GM18858 (cell line): ENCODE measurements at regions not wholly inside any gene's neighbourhood (a gene's known extent, or its start where the extent isn't known, plus 50 kb on each side); places are given as distances from the start of the nearest gene placed in this dataset.
"Not testable (repeated sequence)": the region's sequence is repeated elsewhere in the genome, so short reads cannot be mapped to it uniquely, and the experiment has no call there.

ENCODE experiments used
- ATAC-seq: cut with Tn5 transposase; IDR thresholded peaks from one replicate; pipeline ENCODE4 v1.9.1; 2021; ENCODE audit not compliant: unreplicated experiment

DNA sequence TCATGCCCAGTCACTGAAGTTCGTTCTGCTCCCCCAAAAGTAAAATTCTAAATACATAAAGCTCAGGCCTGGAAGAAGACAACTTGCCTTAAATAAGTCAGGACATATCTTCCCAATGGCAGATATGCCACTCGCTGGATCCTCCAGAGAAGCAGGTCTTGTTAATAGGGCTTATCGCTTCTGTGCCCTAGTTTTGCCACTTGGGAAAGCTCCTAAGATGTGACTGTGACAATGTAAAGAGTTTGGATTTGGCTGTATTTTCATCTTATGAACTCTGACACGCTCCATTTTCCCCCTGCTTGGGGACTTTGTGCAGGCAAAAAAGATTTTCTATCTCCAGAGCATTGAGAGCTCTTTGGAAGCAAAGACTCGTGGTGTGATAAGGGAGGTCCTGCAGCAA lies 279.9 kb downstream of the WDR11 start:
- ATAC-seq = no peak

DNA sequence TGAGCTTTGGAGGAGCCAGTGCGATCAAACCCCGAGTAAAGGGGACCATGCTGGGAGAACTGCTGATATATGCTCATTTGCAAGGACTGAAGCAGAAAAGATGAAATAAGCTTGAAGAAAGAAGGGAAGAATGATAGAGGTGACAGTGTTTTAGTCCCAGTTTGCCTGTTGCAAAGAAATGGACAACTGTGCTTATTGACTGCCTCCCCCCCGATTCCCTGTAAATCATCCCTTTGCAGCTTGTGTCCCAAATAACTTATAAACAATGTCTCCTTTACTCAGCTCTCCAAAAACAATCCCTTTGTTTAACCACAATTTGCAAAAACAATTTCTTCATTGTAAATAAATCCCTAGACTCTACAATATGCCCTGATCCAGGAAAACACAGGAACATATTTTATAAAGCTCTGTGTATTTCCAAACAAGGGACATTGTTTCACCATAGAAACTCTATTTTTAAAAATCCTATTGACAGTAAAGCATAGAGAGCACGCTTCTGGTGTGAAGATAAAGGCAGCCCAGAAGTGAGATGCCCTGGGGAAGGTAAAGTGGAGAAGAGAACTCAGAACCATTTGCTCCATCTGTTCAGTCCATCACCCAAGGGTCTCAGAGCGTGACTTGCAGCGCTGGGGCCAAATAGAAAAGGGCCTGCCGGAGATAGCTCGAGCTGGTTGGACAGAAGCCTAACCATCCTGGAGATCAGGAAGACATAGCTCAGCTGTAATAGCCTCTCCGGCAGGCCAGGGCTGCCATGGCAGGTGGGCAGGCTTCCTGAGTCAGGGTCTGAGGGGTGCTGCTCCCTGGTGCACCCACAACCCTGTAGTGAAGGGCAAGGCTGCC lies 280.5 kb downstream of the WDR11 start:
- no peak for ATAC-seq

DNA sequence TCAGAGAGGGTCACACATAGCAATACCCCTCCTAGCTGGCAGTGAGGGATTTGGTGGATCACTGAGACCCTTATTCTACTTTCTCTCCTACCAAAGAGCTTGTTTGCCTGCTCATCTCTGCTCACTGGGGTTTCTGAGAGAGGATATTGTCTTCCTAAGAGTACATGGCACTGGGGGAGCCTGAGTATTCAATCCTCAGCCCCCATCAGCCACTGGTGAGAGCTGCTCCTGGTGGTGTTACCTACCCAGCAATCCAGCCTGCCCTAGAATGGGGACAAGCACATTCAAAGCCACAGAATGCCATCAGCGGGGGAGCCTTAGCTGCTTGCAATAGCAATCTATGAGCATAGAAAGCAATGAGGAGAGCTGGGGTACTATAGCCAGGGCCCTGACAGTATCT lies 281.1 kb downstream of the WDR11 start:
- no peak for ATAC-seq

GRCh38 chr10:121133901-121134300 lies 282.7 kb downstream of the WDR11 start:
- no peak for ATAC-seq

DNA sequence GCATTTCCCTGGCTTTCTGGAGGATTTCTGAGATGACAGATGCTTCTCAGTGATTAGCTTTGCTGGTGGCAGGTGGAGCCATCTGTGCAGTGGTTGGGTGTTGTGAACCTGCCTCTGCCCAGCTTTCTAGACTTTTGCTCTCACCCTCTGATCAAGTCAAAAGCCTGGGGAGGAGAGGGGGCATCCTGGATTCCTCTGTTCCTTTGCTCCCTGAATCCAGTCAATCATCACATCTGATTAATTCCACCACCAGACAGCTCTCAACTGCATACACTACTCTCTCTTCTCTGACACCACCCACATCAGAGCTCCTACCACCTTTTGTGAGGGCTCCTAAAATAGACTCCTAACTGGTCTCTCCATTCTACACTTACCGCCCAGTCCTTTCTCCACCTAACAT lies 283.5 kb downstream of the WDR11 start:
- no peak for ATAC-seq

DNA sequence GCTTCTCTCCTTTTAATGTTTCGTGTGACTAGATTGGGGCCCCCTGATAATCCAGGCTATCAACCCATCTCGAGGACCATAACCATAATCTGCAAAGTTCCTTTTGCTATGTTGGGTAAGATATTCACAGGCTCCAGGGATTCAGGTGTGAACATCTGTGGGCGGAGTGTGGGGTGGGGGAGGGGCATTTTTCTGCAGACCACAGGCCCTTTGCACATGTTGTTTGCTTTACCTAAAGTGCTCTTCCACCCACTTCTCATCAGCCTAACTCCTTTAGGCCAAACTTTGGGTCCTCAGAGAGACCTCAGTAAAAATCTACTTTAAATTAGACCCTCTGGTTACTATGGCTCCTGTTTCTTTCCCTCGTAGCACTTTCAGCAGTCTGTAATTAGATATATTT lies 284.4 kb downstream of the WDR11 start:
- ATAC-seq = no peak

DNA sequence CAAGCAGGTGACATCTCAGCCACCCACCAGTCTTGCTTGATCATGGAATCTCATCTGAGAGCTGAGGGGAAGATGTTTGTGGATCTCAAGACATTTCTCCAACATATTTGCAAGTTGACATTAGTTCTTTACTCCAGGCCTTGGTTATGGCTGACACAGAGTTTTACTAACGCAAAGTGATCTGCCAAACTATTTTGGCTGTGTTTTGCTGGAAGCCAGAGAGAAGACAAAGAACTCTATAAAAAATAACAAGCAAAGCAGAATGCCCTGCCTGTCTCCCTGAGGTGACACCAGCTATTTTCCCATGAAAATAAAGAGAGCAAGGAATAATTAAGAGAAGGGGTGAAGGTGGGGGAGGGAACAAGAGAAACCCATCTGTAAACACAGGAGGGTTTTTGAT lies 286.4 kb downstream of the WDR11 start:
- no peak for ATAC-seq

- no peak for ATAC-seq
These were observed 287.1 kb downstream of the WDR11 start for GRCh38 chr10:121138112-121138860.

- ATAC-seq = no peak
These were observed 287.8 kb downstream of the WDR11 start for GRCh38 chr10:121138918-121139317.

- ATAC-seq = not testable (repeated sequence)
These were observed 294.7 kb downstream of the WDR11 start for GRCh38 chr10:121145802-121146395.

DNA sequence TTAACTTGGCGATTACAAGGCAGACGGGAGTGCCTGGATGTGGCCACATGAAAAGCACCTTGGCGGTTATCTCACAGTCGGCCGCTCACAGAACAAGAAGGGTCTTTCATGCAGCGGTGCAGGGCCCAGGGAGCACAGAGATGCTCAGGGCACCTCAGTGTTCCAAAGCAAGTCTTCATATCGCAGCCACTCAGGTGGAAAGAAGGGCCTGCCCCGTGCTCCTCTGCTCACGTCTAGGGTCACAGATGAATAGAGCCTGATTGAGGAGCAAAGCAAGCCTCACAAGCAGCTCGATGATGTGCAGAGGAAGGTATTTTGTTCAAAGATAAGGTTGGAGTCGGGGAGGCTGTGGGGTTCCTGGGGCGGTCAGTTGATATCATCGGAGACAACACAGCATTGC lies 297.8 kb downstream of the WDR11 start:
- no peak for ATAC-seq

GRCh38 chr10:121152033-121152432 lies 300.9 kb downstream of the WDR11 start:
- no peak for ATAC-seq

DNA sequence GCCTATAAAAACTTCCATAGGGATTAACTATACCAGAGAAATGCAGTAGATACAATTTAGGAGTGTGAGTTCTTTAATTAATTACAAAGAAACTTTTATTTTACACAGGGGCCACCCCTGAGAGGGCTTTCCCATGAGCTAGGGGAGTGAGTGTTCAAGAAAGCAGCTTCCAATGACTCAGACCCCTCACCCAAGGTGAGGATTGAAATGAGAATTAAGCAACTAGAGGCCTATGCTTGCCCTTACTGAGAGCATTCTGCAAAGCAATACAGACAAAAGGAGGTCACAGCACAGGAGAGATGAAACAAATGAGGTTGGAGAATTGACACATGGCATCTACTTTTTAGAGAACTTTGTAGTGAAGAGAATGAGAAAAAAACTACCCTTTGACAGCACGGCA lies 301.8 kb downstream of the WDR11 start:
- no peak for ATAC-seq

- ATAC-seq = no peak
These were observed 303.1 kb downstream of the WDR11 start for GRCh38 chr10:121154310-121154709.

DNA sequence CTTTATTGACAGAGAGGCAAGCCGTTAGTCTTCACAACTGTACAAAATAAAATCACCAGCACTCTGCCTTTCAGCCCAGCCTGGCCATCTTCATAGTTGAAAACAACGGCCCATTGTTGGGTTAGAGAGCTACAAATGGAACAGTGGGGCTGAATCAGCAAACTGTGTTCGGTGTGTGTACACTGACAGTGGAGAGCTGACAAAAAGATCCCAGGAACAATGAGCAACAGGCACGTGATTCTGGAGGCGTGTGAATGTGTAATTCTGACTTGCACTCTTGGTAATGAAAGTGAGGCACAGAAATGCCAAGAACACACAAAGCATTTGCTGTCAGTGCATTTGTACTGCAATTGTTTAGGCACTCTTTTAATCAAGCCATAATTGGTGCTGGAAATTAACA lies 303.7 kb downstream of the WDR11 start:
- no peak for ATAC-seq

- no peak for ATAC-seq
These were observed 304.7 kb downstream of the WDR11 start for GRCh38 chr10:121155742-121156474.

DNA sequence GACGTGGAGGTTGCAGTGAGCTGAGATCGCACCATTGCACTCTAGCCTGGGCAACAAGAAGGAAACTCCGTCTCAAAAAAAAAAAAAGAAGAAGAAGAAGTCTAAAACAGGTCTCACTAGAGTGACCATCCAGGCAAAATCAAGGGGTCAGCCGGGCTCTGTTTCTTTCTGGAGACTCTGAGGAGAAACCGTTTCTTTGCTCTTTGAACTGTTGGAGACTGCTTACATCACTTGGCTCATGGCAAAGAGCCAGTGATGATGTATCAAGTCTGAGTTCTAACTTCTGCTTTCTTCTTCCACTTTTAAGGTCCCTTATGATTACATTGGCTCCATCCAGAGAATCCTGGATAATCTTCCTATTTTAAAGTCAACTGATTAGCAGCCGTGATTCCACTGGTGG lies 306.8 kb downstream of the WDR11 start:
- ATAC-seq = no peak

GRCh38 chr10:121158988-121159579 lies 307.9 kb downstream of the WDR11 start:
- ATAC-seq = no peak

- no peak for ATAC-seq
These were observed 308.5 kb downstream of the WDR11 start for GRCh38 chr10:121159670-121160069.

GRCh38 chr10:121165276-121165675 lies 314.1 kb downstream of the WDR11 start:
- ATAC-seq = no peak
